ENCODE measurements at regions not wholly inside any gene's neighbourhood (a gene's known extent, or its start where the extent isn't known, plus 50 kb on each side); places are given as distances from the start of the nearest gene placed in this dataset.

DNA sequence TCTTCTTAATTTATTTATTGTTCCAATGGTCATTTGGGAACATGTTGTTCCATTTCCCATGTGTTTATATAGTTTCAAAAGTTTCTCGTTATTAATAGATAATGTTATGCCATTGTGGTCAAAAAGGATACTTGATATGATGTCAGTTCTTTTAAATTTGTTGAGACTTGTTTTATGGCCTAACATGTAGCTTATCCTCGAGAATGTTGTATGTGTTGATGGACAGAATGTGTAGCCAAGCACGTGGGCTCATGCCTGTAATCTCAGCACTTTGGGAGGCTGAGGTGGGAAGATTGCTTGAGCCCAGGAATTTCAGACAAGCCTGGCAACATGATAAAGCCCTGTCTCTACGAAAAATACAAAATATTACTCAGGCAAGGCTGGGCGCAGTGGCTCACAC is 168.5 kb upstream of the USP38 start:
- TF ChIP-seq, protein P1, sequence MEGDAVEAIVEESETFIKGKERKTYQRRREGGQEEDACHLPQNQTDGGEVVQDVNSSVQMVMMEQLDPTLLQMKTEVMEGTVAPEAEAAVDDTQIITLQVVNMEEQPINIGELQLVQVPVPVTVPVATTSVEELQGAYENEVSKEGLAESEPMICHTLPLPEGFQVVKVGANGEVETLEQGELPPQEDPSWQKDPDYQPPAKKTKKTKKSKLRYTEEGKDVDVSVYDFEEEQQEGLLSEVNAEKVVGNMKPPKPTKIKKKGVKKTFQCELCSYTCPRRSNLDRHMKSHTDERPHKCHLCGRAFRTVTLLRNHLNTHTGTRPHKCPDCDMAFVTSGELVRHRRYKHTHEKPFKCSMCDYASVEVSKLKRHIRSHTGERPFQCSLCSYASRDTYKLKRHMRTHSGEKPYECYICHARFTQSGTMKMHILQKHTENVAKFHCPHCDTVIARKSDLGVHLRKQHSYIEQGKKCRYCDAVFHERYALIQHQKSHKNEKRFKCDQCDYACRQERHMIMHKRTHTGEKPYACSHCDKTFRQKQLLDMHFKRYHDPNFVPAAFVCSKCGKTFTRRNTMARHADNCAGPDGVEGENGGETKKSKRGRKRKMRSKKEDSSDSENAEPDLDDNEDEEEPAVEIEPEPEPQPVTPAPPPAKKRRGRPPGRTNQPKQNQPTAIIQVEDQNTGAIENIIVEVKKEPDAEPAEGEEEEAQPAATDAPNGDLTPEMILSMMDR (IDR thresholded peaks at IDR 0.05; ENCODE audit: low read length): no peak
- no peak for TF ChIP-seq EZH2 (optimal IDR thresholded peaks at IDR 0.05; ENCODE audit: low read depth, low read length)

Measured in MM.1S (cell line).